B cell (primary cell): ENCODE measurements at regions not wholly inside any gene's neighbourhood (a gene's known extent, or its start where the extent isn't known, plus 50 kb on each side); places are given as distances from the start of the nearest gene placed in this dataset.

Experiments used
- ATAC-seq: fragments of 200-7000 bp; cut with Tn5 transposase; one replicate; pipeline ENCODE4 v1.10.0; 2021; ENCODE audit warnings: low read depth, mild to moderate bottlenecking, moderate number of reproducible peaks, moderate library complexity
- CTCF ChIA-PET: fragments of 350-600 bp; sonication (Branson Sonifier 250); formaldehyde crosslinking; loops from one replicate; lab custom pipeline; 2021; ENCODE audit warnings: antibody characterized with exemption, inconsistent platforms; lab: Charles Lee
- POLR2A ChIA-PET: fragments of 350-600 bp; sonication (Branson Sonifier 250); formaldehyde crosslinking; loops from one replicate; lab custom pipeline; 2021; ENCODE audit warnings: antibody characterized with exemption; lab: Charles Lee
- DNase-seq: peaks from one replicate; pipeline ENCODE4 v3.0.0; 2013
- H2AFZ ChIP-seq: 2 replicates; pipeline ENCODE4 v1.6.1; 2012; ENCODE audit warnings: mild to moderate bottlenecking, low read depth, low read length; ENCODE audit not compliant: insufficient read depth, poor library complexity, severe bottlenecking
- H3K27ac ChIP-seq, 2 donors: 1 replicate in 1 of 2; 2 replicates in 1 of 2; pipeline ENCODE4 v1.5.1; 2012 to 2013; ENCODE audit warnings: low read length in 2 of 2, mild to moderate bottlenecking in 2 of 2, moderate library complexity in 1 of 2
- H3K27me3 ChIP-seq, 4 experiments: fragments of 200-600 bp in 1 of 4; sonication (generic) in 1 of 4; replicated peaks in 1 of 4; 1 replicate in 2 of 4; 2 replicates in 2 of 4; pipeline versions ENCODE4 v1.6.1 to v1.7.0; 2013 to 2016; ENCODE audit warnings: low read length in 3 of 4, mild to moderate bottlenecking in 2 of 4, mixed read lengths in 1 of 4, moderate library complexity in 1 of 4; ENCODE audit not compliant: insufficient read depth in 4 of 4, control insufficient read depth in 3 of 4; ENCODE audit errors: control extremely low read depth in 1 of 4
- H3K36me3 ChIP-seq, 2 experiments: replicated peaks in 1 of 2; 1 replicate in 1 of 2; 2 replicates in 1 of 2; pipeline versions ENCODE4 v1.6.1 to v1.7.1; 2013; ENCODE audit warnings: low read length in 1 of 2; ENCODE audit not compliant: insufficient read depth in 2 of 2, control insufficient read depth in 1 of 2; ENCODE audit errors: control extremely low read depth in 1 of 2, extremely low read depth in 1 of 2
- H3K4me1 ChIP-seq, 2 donors: fragments of 200-600 bp in 1 of 2; sonication (generic) in 1 of 2; 1 replicate in 1 of 2; 2 replicates in 1 of 2; pipeline versions ENCODE4 v1.5.1 to v1.6.1; 2013 to 2017; ENCODE audit warnings: low read length in 2 of 2; ENCODE audit not compliant: control insufficient read depth in 2 of 2, insufficient read depth in 2 of 2
- H3K4me2 ChIP-seq: replicated peaks from 2 replicates; pipeline ENCODE3; 2012; ENCODE audit warnings: mild to moderate bottlenecking, low read depth, low read length; ENCODE audit not compliant: poor library complexity, severe bottlenecking
- H3K4me3 ChIP-seq, 5 experiments: fragments of 200-600 bp in 1 of 5; sonication (generic) in 1 of 5; 1 replicate in 3 of 5; 2 replicates in 2 of 5; pipeline versions ENCODE4 v1.5.1 to v1.7.0; 2011 to 2016; ENCODE audit warnings: low read length in 4 of 5, mild to moderate bottlenecking in 4 of 5, low read depth in 2 of 5, control low read depth in 1 of 5, moderate library complexity in 1 of 5; ENCODE audit not compliant: insufficient read depth in 1 of 5; ENCODE audit errors: control extremely low read depth in 1 of 5, extremely low read depth in 1 of 5
- H3K79me2 ChIP-seq: fragments of 200-600 bp; sonication (generic); one replicate; pipeline ENCODE4 v1.6.0; 2016; ENCODE audit warnings: low read length; ENCODE audit not compliant: control insufficient read depth, insufficient read depth
- H3K9ac ChIP-seq: fragments of 200-600 bp; sonication (generic); 2 replicates; pipeline ENCODE4 v1.6.1; 2017; ENCODE audit warnings: mild to moderate bottlenecking, low read length, moderate library complexity
- H3K9me3 ChIP-seq, 3 donors: one replicate each; pipeline versions ENCODE4 v1.6.1 to v1.7.1; 2013; ENCODE audit warnings: low read length in 2 of 3; ENCODE audit not compliant: control insufficient read depth in 2 of 3, insufficient read depth in 1 of 3; ENCODE audit errors: control extremely low read depth in 1 of 3
- H4K20me1 ChIP-seq: 2 replicates; pipeline ENCODE4 v1.6.0; 2012; ENCODE audit warnings: mild to moderate bottlenecking, low read length; ENCODE audit not compliant: insufficient read depth, control insufficient read depth, poor library complexity, severe bottlenecking
- H3K27ac Mint-ChIP-seq: one replicate; pipeline ENCODE4 v1.8.0; 2021; ENCODE audit warnings: mixed read lengths
- H3K27me3 Mint-ChIP-seq: one replicate; pipeline ENCODE4 v1.8.0; 2021; ENCODE audit warnings: mixed read lengths
- H3K4me1 Mint-ChIP-seq: one replicate; pipeline ENCODE4 v1.8.0; 2021; ENCODE audit warnings: mixed read lengths
- H3K4me3 Mint-ChIP-seq: one replicate; pipeline ENCODE4 v1.8.0; 2021; ENCODE audit warnings: mixed read lengths
- H3K9me3 Mint-ChIP-seq: one replicate; pipeline ENCODE4 v1.8.0; 2022; ENCODE audit warnings: mixed read lengths; ENCODE audit not compliant: insufficient read depth
- EZH2 ChIP-seq: IDR thresholded peaks from 2 replicates; pipeline ENCODE4 v1.6.1; 2012; ENCODE audit warnings: borderline replicate concordance, low read depth, mild to moderate bottlenecking, moderate library complexity, low read length; ENCODE audit not compliant: insufficient read depth, poor library complexity, severe bottlenecking
- WGBS: methylation state at CpG from one replicate; pipeline ENCODE4 v1.1.5; 2013; ENCODE audit warnings: missing lambda C conversion rate; ENCODE audit not compliant: insufficient coverage; 5-methylcytosine and 5-hydroxymethylcytosine counted together
- intact Hi-C: fragments of 100-400 bp; cut with micrococcal nuclease; formaldehyde crosslinking; loops from one replicate; pipeline ENCODE4 v1.10.0; 2022
- TF ChIP-seq, protein P1 (sequence below): fragments of 200-600 bp; IDR thresholded peaks from one replicate; pipeline ENCODE4 v1.8.0; 2022; ENCODE audit warnings: antibody characterized with exemption, mild to moderate bottlenecking

DNA sequence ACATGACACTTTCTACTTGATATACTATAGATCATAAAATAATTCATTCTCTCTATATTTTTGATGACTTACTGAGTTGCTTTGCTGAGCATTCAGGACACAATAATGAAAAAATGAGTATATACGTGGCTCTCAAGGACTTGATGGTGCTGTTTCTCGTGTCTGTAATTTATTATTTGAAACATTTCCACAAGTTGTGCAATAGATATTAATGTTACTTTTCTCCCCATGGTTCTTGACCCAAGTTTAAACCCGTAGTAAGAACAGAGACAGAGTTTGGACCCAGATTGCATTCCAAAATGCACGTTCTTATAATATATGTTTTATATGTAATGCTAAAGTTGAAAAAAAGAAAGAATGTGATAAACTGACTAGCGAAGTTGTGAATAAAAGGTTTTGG, 94.2 kb upstream of the FAM3C start:
- POLR2A ChIA-PET = no interaction called here
- Mint-ChIP-seq H3K4me3 (no peak overlapping the region), H3K27me3 (peaks cover 7% of the 10 kb centered on the region), H3K4me1 (peaks cover 3% of the 10 kb centered on the region), H3K9me3 (no peaks in the 10 kb centered on the region), H3K27ac (no peak overlapping the region)
- Histone ChIP-seq H3K27me3 (no peaks in the 10 kb centered on the region), H3K9ac (no peak overlapping the region), H3K4me3 (no peak overlapping the region), H3K9me3 (peaks cover 0 to 2% (median 0%) of the 10 kb centered on the region in 3 donors), H3K27ac (no peak overlapping the region), H3K36me3 (no peaks in the 10 kb centered on the region), H3K4me2 (no peak overlapping the region), H2AFZ (no peak overlapping the region), H3K79me2 (no peaks in the 10 kb centered on the region), H4K20me1 (no peaks in the 10 kb centered on the region), H3K4me1 (peaks cover 0 to under 1% of the 10 kb centered on the region in 2 donors)
- DNase-seq (no peak), ATAC-seq (no peak)
- WGBS = no CpG with 5 or more reads among the region's 5 CpGs
- CTCF ChIA-PET = no interaction called here
- TF ChIP-seq, protein P1, sequence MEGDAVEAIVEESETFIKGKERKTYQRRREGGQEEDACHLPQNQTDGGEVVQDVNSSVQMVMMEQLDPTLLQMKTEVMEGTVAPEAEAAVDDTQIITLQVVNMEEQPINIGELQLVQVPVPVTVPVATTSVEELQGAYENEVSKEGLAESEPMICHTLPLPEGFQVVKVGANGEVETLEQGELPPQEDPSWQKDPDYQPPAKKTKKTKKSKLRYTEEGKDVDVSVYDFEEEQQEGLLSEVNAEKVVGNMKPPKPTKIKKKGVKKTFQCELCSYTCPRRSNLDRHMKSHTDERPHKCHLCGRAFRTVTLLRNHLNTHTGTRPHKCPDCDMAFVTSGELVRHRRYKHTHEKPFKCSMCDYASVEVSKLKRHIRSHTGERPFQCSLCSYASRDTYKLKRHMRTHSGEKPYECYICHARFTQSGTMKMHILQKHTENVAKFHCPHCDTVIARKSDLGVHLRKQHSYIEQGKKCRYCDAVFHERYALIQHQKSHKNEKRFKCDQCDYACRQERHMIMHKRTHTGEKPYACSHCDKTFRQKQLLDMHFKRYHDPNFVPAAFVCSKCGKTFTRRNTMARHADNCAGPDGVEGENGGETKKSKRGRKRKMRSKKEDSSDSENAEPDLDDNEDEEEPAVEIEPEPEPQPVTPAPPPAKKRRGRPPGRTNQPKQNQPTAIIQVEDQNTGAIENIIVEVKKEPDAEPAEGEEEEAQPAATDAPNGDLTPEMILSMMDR = no peak
- TF ChIP-seq EZH2 = no peak
- intact Hi-C loops = no loop called here

DNA sequence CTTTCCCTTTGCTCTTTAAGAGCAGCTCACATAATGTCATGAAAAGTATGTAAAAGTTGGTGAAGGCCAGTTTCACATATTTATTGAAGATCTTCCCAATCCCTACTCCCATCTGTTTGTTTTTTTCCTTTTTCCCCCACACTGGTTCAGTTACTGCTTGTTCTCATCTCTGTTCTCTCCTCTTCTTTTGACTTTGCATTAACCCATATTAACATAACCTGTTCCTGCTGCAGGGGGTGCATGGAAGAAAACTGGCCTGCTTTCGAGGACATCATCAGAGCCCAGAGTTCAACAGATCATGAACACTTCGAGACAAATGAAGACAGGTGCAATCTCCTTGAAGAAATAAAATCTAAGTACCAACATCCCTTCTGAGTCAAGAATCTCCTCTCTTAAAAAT, 93.3 kb upstream of the FAM3C start:
- no peak overlapping the region for H3K27ac ChIP-seq
- Mint-ChIP-seq H3K27ac (no peak overlapping the region), H3K27me3 (peaks cover 9% of the 10 kb centered on the region), H3K4me3 (no peak overlapping the region), H3K9me3 (no peaks in the 10 kb centered on the region), H3K4me1 (no peaks in the 10 kb centered on the region)
- no peak for TF ChIP-seq EZH2
- TF ChIP-seq, protein P1 = no peak
- DNase-seq (no peak), ATAC-seq (no peak)
- H3K9me3 ChIP-seq = no peaks in the 10 kb centered on the region
- ChIA-PET POLR2A (no interaction called here), CTCF (interaction anchor here (0.5 kb wide), 1 partner anchor 52 kb away, joined by 3 read pairs; no protein-coding TSS in a partner anchor)
- no peak overlapping the region for H3K9ac ChIP-seq
- H3K4me1 ChIP-seq = no peaks in the 10 kb centered on the region
- H3K36me3 ChIP-seq = no peaks in the 10 kb centered on the region
- no peak overlapping the region for H2AFZ ChIP-seq
- WGBS = 83% methylated on average over 1 of the region's 2 CpGs
- H3K4me3 ChIP-seq = no peak overlapping the region
- H3K4me2 ChIP-seq = no peak overlapping the region
- intact Hi-C loops = loop anchor here (5.0 kb wide), 1 partner anchor 43 kb away; no protein-coding TSS in a partner anchor
- H3K79me2 ChIP-seq = no peaks in the 10 kb centered on the region
- H3K27me3 ChIP-seq = no peaks in the 10 kb centered on the region
- no peaks in the 10 kb centered on the region for H4K20me1 ChIP-seq
